Astrocyte of the spinal cord (primary cell): ENCODE measurements at regions not wholly inside any gene's neighbourhood (a gene's known extent, or its start where the extent isn't known, plus 50 kb on each side); places are given as distances from the start of the nearest gene placed in this dataset.

ENCODE experiments used
- DNase-seq: peaks from one replicate; pipeline ENCODE4 v3.0.0; 2011; ENCODE audit warnings: low read depth, low spot score
- H3K4me3 ChIP-seq: 2 replicates; pipeline ENCODE4 v1.5.1; 2011; ENCODE audit warnings: low read depth, mild to moderate bottlenecking, low read length, moderate library complexity
- in situ Hi-C: cut with HindIII; loops from 2 replicates; pipeline ENCODE4 v1.10.0; 2017; ENCODE audit warnings: low sequenced_read_pairs
- TF ChIP-seq, protein P1 (sequence below): IDR thresholded peaks from 2 replicates; pipeline ENCODE4 v1.5.1; 2012; ENCODE audit warnings: low read depth, mild to moderate bottlenecking, low read length, inconsistent platforms

- in situ Hi-C loops = no loop called here
- H3K4me3 ChIP-seq = no peak overlapping the region
- DNase-seq = no peak
- TF ChIP-seq, protein P1, sequence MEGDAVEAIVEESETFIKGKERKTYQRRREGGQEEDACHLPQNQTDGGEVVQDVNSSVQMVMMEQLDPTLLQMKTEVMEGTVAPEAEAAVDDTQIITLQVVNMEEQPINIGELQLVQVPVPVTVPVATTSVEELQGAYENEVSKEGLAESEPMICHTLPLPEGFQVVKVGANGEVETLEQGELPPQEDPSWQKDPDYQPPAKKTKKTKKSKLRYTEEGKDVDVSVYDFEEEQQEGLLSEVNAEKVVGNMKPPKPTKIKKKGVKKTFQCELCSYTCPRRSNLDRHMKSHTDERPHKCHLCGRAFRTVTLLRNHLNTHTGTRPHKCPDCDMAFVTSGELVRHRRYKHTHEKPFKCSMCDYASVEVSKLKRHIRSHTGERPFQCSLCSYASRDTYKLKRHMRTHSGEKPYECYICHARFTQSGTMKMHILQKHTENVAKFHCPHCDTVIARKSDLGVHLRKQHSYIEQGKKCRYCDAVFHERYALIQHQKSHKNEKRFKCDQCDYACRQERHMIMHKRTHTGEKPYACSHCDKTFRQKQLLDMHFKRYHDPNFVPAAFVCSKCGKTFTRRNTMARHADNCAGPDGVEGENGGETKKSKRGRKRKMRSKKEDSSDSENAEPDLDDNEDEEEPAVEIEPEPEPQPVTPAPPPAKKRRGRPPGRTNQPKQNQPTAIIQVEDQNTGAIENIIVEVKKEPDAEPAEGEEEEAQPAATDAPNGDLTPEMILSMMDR = no peak
These were observed 103.2 kb downstream of the TBX5 start for GRCh38 chr12:114302606-114303315.

GRCh38 chr12:114302117-114302516, 103.8 kb downstream of the TBX5 start:
- in situ Hi-C loops = no loop called here
- TF ChIP-seq, protein P1 = no peak
- DNase-seq = no peak
- no peak overlapping the region for H3K4me3 ChIP-seq

DNA sequence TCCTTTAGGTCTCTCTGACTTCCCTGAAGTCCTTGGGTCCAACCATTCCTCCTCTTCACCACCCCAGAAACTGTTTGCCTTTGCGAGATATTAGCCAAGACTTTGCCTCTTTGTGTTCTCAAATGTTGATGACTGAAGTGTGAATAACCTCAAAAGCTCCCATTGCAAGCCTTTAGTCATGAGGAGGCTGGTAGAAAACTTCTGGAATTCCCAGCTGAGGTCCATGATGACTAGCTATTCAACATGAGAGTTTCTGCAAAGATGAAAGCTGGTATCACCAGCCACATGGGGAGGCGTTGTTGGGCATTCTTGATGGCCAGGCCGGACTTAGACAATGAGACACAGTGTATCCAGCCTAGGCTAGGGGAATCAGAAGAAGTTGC, 111.7 kb downstream of the TBX5 start:
- in situ Hi-C loops = no loop called here
- TF ChIP-seq, protein P1 = no peak
- no peak for DNase-seq
- no peak overlapping the region for H3K4me3 ChIP-seq

DNA sequence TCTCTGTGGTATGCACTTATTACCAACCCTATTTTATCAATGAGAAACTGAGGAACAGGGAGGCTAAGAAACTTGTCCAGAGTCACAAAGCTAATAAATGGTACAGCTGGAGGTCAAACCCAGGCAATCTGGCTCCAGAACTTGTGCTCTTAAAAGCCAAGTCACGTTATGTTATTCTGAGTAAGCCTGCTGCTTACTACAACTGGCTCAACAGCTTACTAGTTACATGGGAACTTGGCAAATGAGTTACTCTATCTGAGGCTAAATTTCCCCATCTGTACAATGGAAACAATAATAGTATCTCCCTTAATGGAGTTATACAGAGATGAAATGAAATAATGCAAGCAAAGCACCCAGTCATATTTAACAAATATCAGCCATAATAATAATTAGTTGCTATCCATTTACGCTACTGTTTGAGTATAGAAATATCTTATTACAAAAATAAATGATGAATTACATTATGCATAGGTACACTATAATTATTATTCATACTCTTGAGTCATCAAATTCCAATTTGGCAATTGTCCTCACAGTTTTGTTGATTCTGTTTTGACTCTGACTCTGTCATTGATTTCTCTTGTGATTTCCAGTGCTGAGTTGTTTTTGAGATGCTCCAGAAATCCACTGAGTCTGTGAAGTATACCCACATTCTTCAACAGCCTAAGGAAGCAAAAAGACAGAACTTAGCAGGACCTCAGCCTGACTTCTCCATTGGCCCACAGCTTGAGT, 112.2 kb downstream of the TBX5 start:
- no peak overlapping the region for H3K4me3 ChIP-seq
- TF ChIP-seq, protein P1 = no peak
- no peak for DNase-seq
- in situ Hi-C loops = no loop called here

- TF ChIP-seq, protein P1 = no peak
- no peak for DNase-seq
- in situ Hi-C loops = no loop called here
- no peak overlapping the region for H3K4me3 ChIP-seq
These were observed 112.9 kb downstream of the TBX5 start for GRCh38 chr12:114293073-114293472.

GRCh38 chr12:114291389-114292060, 114.4 kb downstream of the TBX5 start:
- no peak overlapping the region for H3K4me3 ChIP-seq
- in situ Hi-C loops = no loop called here
- DNase-seq = no peak
- TF ChIP-seq, protein P1 = no peak
